Left cardiac atrium (tissue), 4 donors: ENCODE measurements at regions not wholly inside any gene's neighbourhood (a gene's known extent, or its start where the extent isn't known, plus 50 kb on each side); places are given as distances from the start of the nearest gene placed in this dataset.
"Not testable (repeated sequence)": the region's sequence is repeated elsewhere in the genome, so short reads cannot be mapped to it uniquely, and the experiment has no call there.

ENCODE experiments used
- ATAC-seq, 2 donors: fragments of 200-7000 bp; cut with Tn5 transposase; one replicate each; pipeline ENCODE4 v1.9.1; 2020; ENCODE audit warnings: mild to moderate bottlenecking in 2 of 2, moderate library complexity in 2 of 2
- DNase-seq: peaks from one replicate; pipeline ENCODE4 v3.0.0-alpha.2; 2020
- intact Hi-C, 2 donors: fragments of 100-400 bp; cut with DNase I; formaldehyde crosslinking; loops; one replicate each; pipeline versions ENCODE4 v1.14.1 to v1.15.1; 2022 to 2023
- donor health status: DM: no; HTN: yes; CAD: no.
- donor health status: DM: no; HTN: yes; CAD: no; lungs with severe emphysema.
- donor health status: DM: yes; HTN: yes; CAD: no.
- donor health status: Dilated cardiomyopathy.

DNA sequence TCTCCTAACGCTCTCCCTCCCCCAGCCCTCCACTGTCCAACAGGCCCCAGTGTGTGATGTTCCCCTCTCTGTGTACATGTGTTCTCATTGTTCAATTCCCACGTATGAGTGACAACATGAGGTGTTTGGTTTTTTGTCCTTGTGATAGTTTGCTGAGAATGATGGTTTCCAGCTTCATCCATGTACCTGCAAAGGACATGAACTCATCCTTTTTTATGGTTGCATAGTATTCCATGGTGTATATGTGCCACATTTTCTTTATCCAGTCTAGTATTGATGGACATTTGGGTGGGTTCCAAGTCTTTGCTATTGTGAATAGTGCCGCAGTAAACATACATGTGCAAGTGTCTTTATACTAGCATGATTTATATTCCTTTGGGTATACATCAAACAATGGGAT, 347.4 kb downstream of the MAGEE1 start:
- DNase-seq, intact Hi-C loops, ATAC-seq: not testable (repeated sequence)

DNA sequence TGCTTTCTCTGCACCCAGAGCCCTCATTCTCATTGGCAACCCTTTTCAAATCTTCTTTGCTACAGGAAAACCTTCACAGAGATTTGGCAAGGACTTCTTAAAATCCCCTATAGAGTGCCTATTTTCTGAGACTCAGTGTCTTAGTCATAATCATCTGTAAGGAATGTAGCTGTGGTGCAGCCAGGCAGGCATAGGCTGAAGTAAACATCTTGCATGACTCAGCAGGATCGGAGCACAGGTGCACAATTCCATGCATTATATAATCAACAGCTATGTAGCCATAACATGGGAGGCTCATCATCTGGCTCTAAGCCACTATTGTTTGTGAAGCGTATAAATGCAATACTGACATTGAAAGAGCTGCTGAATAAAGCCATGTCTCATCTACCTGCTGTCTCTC, 368.8 kb downstream of the MAGEE1 start:
- intact Hi-C loops = no loop called here
- no peak for DNase-seq
- ATAC-seq = no peak

DNA sequence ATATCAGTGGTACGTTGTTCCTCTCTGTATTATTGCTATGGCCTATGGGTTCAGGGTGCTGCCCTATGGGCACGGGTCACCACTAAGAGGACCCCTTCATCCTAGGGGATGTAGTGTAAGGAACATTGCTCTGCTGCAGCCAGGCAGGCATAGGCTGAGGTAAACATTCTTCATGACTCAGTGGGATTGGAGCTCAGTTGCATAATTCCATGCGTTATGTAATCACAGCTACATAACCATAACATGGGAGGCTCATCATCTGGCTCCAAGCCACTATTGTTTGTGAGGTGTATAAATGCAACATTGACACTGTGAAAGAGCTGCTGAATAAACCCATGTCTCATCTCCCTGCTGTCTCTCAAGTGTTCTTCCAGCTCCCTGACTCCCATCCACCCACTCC, 375.2 kb downstream of the MAGEE1 start:
- intact Hi-C loops = no loop called here
- DNase-seq = no peak
- ATAC-seq = no peak

DNA sequence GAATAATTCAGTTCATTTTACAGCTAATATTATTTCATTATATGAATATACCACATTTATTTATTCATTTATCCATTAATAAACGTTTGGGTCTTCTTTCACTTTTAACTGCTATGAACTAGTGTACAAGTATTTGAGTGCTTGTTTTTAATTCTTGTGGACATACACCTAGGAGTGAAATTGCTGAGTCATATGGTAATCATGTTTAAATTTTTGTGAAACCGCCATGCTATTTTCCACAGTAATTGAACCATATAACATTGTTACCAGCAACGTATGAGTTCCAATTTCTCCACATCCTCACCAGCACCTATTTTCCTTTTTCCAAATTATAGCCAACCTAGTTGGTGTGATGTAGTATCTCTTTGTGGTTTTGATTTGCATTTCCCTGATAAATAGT, 388.2 kb downstream of the MAGEE1 start:
- ATAC-seq = no peak
- no peak for DNase-seq
- intact Hi-C loops = no loop called here

DNA sequence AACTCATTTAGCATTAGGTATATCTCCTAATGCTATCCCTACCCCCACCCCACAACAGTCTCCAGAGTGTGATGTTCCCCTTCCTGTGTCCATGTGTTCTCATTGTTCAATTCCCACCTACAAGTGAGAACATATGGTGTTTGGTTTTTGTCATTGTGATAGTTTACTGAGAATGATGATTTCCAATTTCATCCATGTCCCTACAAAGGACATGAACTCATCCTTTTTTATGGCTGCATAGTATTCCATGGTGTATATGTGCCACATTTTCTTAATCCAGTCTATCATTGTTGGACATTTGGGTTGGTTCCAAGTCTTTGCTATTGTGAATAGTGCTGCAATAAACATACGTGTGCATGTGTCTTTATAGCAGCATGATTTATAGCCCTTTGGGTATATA, 389.8 kb downstream of the MAGEE1 start:
- intact Hi-C loops, DNase-seq: not testable (repeated sequence)

DNA sequence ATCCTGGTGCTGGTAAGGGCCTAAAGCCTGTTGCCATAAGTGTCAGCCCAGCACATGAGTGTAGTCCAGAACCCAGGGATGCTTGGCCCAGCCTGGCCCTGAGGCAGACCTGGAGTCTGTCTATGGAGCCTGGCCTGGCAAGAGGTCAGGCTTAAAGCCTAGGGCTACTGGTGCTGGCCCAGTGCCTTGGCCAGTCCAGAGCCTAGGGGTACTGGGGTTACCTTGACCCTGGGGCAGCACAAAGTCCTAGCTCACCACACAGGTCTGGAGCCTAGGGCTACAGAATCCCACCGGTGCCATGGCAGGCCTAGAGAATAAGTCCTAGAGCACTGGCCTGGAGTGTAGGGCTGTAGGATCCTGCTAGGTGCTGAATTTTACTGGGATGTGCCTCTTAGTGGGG, 393.8 kb downstream of the MAGEE1 start:
- intact Hi-C loops = no loop called here
- DNase-seq (no peak), ATAC-seq (no peak)

More for the DNA sequence above, 389.8 kb downstream of the MAGEE1 start:
- ATAC-seq = not testable (repeated sequence)

DNA sequence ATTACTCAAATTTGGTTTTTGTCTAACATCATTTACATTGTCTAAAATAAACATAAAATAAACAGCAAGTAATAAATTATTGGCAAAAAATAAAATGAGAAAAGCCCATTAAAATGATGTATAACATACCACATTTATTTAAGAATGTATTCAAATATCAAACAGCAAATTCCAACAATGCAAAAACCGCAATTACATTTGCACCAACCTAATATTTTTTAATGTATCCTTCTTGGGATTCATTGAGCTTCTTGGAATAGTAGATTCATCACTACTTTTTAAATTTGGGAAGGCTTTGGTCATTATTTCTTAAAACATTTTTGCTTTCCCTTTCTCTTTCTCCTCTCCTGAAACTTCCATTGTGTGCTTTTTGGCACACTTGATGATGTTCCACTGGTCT, 400.2 kb downstream of the MAGEE1 start:
- no peak for DNase-seq
- intact Hi-C loops = no loop called here
- no peak for ATAC-seq

DNA sequence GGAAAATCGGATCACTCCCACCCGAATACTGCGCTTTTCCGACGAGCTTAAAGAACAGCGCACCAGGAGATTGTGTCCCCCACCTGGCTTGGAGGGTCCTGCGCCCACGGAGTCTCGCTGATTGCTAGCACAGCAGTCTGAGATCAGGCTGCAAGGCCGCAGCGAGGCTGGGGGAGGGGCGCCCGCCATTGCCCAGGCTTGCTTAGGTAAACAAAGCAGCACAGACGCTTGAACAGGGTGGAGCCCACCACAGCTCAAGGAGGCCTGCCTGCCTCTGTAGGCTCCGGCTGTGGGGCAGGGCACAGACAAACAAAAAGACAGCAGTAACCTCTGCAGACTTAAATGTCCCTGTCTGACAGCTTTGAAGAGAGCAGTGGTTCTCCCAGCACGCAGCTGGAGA, 413.4 kb downstream of the MAGEE1 start:
- intact Hi-C loops = not testable (repeated sequence)

DNA sequence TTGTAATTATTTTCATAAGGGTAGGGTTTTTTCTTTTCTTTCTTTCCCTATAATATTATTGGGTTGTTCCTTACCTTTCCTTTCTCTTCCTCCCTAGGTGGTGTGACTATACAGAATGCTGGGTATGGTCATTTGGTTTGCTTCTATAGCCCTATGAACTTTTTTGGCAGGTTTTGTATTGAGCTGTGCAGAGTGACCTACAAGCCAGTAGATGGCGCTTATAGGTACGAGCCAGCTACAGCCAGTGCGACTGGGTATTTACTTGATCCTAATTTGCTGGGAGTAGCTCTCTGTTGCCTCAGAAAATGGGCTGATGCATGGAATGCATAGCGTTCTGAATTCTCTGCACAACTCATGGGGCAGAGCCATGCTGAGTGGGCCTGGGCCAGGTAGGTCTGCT, 423.3 kb downstream of the MAGEE1 start:
- no peak for DNase-seq
- intact Hi-C loops = no loop called here
- ATAC-seq = no peak

More for the DNA sequence above, 413.4 kb downstream of the MAGEE1 start:
- not testable (repeated sequence) for DNase-seq, ATAC-seq

DNA sequence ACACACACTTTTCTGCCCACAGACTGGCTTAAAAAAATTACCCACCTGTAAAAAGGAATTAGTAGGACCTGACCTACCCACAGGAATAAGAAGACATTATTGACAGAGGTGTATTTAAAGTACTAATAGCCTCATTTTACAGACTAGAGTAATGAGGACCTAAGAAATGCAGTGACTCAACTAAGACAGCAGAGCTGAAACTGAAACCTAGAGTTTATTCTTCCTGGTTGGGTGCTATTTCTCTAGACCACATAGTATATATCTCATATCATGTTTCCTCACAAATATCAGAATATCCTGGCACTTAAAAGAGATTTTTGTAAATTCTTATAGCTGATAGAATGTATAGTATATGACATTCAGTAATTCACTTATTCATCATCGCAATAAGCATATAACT, 435.0 kb downstream of the MAGEE1 start:
- no peak for ATAC-seq
- DNase-seq = no peak
- intact Hi-C loops = no loop called here

DNA sequence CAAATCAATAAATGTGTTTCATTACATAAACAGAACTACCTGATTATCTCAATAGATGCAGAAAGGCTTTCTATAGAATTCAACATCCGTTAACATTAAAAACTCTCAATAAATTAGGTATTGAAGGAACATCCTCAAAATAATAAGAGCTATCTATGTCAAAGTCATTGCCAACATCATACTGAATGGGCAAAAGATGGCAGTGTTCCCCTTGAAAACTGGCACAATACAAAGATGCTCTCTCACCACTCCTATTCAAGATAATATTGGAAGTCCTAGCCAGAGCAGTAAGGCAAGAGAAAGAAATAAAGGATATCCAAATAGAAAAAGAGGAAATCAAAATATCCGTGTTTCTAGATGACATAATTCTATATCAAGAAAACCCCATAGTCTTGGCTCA, 466.4 kb downstream of the MAGEE1 start:
- intact Hi-C loops = no loop called here
- ATAC-seq (no peak), DNase-seq (no peak)

DNA sequence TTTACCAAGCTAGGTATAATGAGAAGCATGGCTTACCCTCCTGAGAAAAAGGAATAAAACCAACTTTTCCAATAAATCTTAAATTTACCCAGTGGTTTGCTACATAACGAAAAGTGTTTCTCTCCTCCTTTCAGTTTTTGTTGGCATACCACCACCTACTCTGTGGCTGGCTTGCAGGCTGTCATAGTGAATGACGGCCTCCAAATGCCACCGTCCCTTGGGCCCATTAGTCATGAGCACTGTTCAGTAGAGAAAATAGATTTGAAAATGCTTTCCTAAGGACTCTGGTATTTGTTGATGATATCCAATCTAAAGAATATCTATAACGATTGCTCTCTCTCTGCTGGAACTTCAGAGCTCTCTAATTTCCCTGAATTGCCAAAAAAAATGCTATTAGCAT, 488.3 kb downstream of the MAGEE1 start:
- intact Hi-C loops = no loop called here
- no peak for ATAC-seq
- no peak for DNase-seq

DNA sequence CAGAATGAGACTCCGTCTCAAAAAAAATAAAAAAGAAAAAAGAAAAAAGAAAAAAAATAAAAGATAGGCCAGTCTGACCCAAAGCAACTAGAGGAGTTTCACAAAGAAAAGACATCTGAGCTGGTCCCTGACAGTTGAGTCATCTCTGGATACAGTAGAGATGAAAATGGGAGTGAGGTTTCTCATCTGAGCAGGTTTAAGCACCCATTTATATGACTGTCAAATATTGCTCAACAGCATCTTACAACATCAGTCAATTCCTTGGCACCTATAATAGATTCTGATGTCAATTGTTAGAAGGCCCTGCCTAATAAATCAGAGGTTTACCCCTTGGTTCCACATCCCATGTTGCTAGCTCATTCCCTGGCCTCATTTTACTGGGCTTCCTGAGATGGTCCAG, 490.5 kb downstream of the MAGEE1 start:
- no peak for ATAC-seq
- intact Hi-C loops = no loop called here
- no peak for DNase-seq

DNA sequence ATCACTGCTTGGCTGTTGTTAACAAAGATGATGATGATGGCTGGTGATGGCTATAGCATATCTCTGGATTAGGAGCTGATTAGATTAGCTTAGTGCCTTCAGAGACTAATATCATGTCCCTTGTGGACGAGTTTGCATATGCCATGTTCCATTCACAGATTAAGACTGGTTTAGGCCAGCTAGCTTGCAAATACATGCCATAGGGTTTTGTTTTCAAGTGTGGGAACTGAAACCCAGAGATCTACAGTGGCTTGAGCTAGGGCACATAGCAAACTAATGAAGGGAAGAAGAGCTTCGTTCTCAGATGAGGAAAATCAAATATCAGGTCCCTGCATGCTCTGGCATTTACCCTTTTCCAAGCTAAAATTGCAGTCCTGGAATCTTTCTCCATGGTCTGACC, 492.3 kb downstream of the MAGEE1 start:
- no peak for ATAC-seq
- intact Hi-C loops = no loop called here
- no peak for DNase-seq

DNA sequence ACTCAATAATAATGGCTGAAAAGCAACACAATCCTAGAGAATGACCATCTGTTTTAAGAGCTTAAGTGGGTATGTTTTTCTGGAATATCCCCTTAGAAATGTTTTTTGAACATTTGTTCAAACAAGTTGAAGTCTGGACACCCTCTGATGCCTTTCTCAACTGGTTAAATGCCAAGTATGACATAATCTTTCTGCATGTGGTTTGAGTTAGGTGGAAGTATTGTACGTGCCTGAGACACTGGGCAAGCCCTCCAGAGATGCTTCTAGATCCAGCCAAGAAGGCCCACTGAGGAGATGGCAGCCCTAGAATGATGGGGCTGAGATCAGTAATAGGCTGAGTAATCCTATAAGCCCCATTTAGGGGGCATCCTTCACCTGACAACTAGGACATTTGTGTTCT, 493.1 kb downstream of the MAGEE1 start:
- ATAC-seq = no peak
- intact Hi-C loops = no loop called here
- no peak for DNase-seq

DNA sequence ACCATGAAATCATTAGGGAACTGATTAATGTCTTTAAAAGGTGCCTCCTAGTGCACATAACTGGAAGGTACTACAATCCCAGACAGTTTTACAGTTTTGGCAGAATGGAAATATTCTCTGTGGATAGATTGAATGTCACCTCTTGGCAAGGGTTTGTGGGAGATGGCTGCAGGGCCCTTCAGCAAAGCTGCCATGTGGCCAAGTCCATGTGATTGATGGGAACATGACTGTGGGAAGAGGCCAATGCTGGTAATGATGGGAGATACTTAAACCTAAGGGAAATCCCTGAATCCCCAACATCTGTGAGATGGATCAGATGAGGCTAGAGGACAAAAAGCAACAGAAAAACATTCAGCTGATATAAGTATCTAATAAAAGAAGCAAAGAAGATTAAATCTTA, 493.7 kb downstream of the MAGEE1 start:
- ATAC-seq = no peak
- DNase-seq = no peak
- intact Hi-C loops = no loop called here

DNA sequence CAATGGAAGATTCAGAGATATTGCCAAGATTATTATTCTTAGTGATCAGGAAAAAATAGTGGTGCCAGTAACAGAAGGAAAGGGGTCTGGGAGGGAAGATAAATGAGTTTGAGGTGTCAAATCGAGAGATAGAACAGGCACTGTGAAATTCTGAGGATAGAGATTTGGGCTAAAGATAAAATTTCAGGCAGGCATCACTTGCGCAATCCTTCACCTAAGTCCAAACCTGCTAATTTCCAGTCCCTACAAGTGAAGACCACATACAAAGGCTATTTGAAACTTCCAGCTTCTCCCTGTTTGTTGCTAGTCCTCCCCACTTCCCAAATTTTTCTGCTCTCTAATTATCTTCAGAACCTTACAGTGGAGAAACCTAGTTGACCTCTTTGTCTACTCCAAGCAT, 494.6 kb downstream of the MAGEE1 start:
- DNase-seq (no peak), ATAC-seq (no peak)
- intact Hi-C loops = no loop called here

DNA sequence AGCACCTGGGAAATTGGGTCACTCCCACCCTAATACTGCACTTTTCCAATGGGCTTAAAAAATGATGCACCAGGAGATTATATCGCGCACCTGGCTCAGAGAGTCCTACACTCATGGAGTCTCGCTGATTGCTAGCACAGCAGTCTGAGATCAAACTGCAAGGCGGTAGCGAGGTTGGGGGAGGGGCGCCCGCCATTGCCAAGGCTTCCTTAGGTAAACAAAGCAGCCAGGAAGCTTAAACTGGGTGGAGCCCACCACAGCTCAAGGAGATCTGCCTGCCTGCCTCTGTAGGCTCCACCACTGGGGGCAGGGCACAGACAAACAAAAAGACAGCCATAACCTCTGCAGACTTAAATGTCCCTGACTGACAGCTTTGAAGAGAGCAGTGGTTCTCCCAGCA, 497.1 kb downstream of the MAGEE1 start:
- DNase-seq, intact Hi-C loops, ATAC-seq: not testable (repeated sequence)

DNA sequence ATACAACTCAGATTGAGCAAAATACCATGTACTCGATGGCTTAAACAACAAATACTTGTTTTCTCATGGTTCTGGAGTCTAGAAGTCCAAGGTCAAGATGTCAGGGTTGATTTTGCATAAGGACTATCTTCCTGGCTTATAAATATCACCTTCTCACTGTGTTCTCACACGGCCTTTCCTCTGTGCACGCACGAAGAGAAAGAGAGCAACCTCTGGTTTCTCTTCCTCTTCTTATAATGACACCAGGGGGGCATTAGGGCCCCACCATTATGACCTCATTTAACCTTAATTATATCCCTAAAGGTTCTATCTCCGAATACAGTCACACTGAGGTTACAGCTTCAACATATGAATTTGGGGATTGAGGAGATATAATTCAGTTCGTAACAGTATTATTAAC, 504.0 kb downstream of the MAGEE1 start:
- intact Hi-C loops = no loop called here
- no peak for ATAC-seq
- DNase-seq = no peak

DNA sequence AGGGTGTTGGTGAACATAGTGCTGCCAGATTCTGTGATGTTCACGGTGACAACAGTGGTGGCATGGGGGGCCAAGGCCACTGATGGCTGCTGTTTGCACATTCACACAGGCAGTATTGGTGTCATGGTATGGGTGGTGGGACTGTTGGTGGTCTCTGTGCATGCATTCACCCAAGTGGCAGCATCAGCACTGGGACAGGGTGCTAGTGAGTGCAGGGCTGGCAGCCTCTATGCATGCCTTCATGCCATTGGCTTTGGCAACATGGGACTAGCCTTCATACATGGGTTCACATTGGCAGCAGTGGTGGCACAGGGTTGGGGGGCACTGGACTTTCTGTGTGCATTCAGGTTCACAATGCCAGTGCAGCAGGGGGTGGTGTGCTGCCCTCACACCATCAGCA, 489.7 kb upstream of the FGF16 start:
- DNase-seq = no peak
- intact Hi-C loops = no loop called here
- no peak for ATAC-seq

DNA sequence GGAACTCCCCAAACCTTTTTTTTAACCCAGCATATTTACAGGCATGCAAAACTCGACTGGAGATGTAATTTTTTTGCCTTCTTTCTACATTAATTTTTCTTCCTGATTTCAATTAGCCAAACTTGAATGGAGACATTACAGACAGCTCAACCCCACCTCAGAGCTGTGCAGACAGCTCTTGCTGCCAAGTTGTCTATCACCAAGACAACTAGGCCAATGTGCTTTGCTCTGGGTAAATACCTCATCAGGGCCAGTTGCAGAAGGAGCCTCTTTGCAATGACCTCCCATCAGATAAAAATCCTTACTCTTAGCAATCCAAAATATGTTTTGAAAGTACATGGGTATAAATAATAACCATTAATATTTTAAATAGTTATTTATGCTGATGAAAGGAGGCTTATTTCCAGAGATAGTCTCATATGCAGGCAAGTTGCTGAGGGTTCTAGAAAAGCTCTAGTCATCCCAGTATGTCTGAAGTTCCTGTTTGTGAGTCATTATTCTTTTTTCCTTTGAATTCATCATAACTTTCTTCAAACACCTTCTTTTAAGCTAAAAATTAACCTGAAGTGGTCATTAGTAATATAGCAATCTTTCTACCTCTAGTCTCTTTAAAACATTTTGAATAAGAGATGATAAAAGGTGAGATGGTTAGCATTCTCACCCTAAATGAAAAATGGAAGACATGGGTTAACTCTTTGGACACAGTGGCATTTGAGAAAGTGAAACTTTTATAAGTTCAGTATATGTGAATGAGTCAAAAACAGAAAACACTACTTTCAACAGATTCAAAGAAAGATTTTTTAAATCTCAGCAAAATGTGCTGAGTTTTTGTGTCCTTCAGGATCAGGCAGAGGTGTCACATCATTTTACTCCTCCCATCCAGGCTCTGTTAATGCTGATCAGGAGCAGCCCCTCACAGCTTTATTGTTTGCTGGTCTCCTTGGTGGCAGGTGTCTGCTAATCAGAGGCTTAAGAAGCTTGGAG, 475.5 kb upstream of the FGF16 start:
- intact Hi-C loops = no loop called here
- no peak for DNase-seq
- peak in 1 of 2 donors; percentile 84 for ATAC-seq
